ENCODE measurements at regions not wholly inside any gene's neighbourhood (a gene's known extent, or its start where the extent isn't known, plus 50 kb on each side); places are given as distances from the start of the nearest gene placed in this dataset.

DNA sequence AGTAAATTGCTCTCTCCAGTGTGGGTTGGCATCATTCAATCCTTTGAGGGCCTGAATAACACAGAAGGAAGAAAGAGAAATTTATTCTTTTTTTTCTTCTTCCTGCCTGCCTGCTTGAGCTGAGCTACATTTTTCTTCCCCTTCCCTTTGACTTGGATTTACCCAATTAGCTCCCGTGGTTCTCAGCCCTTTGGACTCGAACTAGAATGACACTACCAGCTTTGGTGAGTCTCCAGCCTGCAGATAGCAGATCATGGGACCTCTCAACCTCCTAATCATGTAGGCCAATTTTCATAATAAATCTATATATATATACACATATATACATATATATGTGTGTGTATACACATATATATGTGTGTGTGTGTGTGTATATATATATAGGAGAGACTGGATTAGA is 128.6 kb downstream of the ISOC1 start:
- no peak for TF ChIP-seq GATA3 (IDR thresholded peaks at IDR 0.05; ENCODE audit: low read depth, low read length)
- TF ChIP-seq GATA2 (IDR thresholded peaks at IDR 0.05; ENCODE audit: low read depth, low read length): no peak

Measured in SH-SY5Y (cell line).